Activated CD4-positive, CD25-positive, alpha-beta regulatory T cell treated with anti-CD3 and anti-CD28 coated beads, Interleukin-2, amount 50 U/mL, for 16 hours (primary cell): ENCODE measurements at regions not wholly inside any gene's neighbourhood (a gene's known extent, or its start where the extent isn't known, plus 50 kb on each side); places are given as distances from the start of the nearest gene placed in this dataset.
"Not testable (repeated sequence)": the region's sequence is repeated elsewhere in the genome, so short reads cannot be mapped to it uniquely, and the experiment has no call there.

Experiments used
- DNase-seq: peaks from one replicate; pipeline ENCODE4 v3.0.0-alpha.2; 2020; ENCODE audit warnings: low read depth, low spot score

- DNase-seq = no peak
These were observed 50.3 kb downstream of the RBFOX3 start for GRCh38 chr17:79560527-79560926.

DNA sequence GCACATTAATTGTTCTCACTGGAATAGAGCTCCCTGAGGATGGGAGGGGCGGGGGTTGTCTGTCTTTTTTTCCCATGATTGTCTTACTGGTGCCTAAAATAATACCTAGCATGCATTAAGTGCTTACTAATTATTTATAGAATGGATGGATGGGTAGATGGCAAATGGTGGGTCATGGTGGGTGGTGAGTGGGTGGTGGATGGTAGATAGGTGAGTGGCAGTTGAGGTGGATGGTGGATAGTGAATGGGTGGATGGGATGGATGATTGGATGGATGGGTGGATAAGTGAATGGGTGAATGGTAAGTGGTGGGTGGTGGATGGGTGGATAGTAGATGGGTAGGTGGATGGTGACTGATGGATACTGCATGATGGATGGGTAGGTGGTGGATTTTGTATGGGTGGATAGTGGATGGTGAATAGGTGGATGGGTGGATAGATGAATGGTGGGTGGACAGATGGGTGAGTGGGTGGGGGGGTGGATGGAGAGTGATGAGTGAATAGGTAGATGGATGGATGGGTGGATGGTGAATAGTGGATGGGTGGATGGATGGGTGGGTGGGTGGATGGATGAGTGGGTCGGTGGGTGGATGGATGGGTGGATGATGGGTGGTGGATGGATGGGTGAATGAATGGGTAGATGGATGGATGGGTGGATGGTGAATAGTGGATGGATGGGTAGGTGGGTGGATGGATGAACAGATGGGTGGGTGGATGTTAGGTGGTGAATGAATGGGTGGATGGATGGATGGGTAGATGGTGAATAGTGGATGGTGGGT lies 51.6 kb downstream of the RBFOX3 start:
- no peak for DNase-seq

DNA sequence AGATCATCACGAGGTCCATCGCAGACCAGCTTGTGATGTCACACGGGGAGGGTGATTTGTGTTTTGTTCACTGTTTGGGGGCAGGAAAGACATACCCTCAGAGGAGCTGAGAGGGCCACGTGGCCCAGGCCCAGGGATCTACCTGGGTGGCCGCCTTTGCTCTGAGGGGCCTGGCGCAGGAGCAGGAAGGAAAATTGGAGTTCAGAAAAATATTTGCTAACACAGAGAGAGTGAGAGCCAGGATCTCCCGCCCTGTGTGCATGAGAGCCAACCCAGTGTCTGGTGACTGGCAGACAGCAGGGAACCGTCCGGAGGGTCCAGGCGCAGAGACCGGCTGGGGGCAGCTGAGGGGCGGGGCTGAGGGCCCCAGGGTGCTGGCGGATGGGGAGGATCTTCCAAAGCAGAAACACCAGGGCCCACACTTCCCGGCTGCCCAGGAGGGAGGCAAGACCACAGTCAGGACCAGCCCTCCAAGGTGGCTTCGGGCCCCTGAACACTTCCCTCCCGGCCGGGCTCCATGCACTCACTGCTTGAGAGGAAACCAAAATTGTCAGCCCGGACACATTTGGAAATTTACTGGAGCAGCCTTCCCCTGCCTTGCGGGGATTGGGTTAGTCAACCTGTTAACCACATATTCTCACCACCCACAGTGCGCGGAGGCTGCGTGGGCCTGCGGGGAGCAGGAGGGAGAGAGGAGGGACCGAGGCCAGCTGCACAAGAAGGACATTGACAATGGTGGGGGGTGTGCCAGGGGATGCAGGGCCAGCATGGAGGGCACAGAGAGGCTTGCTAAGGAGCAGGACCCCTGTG lies 52.6 kb downstream of the RBFOX3 start:
- no peak for DNase-seq

- DNase-seq = no peak
These were observed 53.4 kb downstream of the RBFOX3 start for GRCh38 chr17:79557276-79558090.

- DNase-seq = no peak
These were observed 54.6 kb downstream of the RBFOX3 start for GRCh38 chr17:79556271-79556670.

GRCh38 chr17:79555543-79555942 lies 55.3 kb downstream of the RBFOX3 start:
- no peak for DNase-seq

- not testable (repeated sequence) for DNase-seq
These were observed 56.5 kb downstream of the RBFOX3 start for GRCh38 chr17:79554346-79554745.

GRCh38 chr17:79552824-79553223 lies 58.0 kb downstream of the RBFOX3 start:
- no peak for DNase-seq

- no peak for DNase-seq
These were observed 58.4 kb downstream of the RBFOX3 start for GRCh38 chr17:79552405-79552804.

DNA sequence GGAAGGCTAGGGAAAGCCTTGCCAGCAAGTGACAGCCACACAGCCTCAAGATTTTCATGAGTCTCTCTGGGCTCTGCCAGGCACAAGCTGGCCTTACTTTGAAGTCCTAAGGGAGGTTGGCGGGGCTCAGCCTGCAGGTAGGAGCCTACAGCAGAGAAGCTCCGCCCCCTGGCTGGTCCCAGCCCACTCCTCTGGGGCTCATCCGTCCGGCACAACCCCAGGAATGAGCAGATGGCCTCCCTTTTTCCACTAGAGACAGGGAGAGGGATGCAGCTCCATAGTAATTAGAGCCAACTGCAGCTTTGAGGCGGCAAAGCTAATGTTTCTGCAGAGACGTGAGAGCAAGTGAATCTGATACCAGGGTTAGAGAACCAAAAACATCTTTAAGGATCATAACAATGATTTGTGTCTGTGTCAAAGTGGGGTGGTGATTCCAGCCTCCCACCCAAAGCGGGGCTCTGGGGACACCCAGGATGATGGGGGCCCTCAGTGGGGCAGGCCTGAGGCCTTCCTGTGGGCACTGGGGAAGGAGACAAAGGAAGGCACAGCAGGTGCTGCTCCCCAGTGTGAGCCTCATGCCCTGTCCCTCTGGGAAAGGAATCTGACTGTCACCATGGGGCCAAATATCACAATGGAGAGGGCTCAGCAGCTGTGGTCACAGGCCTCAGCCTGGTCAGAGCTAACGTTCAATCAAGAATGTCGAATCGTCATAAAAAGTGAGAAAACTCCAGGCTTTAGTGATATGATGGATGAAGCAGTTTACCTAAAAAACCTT lies 61.5 kb downstream of the RBFOX3 start:
- DNase-seq = no peak

DNA sequence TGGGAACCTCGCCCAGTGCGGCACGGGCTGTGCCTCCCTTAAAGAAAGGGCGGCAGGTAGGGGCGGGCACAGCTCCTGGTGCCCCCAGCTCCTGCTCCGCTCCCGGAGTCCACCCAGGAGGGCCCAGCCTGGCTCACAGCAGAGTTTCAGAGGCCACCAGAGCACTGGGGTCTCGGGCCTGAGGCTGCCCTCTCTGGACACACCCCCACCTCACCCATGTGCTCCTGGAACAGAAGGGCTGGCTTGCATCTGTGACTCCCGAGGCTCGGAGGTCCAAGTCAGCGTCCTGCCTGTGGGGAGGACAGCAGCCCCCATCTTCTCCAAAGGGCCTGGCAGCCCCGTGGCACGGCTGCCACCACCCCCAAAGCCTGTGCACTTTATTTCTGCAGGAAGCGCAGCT lies 62.7 kb downstream of the RBFOX3 start:
- DNase-seq = no peak

GRCh38 chr17:79547586-79547985 lies 63.3 kb downstream of the RBFOX3 start:
- no peak for DNase-seq

DNA sequence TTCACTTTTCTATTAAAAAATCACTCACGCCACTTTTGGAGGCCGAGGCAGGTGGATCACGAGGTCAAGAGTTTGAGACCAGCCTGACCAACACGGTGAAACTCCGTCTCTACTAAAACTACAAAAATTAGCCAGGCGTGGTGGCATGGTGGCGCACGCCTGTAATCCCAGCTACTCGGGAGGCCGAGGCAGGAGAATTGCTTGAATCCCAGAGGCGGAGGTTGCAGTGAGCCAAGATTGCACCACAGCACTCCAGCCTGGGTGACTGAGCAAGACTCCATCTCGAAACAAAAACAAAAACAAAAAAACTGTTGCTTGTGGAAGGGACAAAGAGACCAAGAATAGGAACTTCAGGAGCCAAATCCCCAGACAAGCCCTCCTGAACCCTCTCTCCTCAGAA lies 63.7 kb downstream of the RBFOX3 start:
- not testable (repeated sequence) for DNase-seq

DNA sequence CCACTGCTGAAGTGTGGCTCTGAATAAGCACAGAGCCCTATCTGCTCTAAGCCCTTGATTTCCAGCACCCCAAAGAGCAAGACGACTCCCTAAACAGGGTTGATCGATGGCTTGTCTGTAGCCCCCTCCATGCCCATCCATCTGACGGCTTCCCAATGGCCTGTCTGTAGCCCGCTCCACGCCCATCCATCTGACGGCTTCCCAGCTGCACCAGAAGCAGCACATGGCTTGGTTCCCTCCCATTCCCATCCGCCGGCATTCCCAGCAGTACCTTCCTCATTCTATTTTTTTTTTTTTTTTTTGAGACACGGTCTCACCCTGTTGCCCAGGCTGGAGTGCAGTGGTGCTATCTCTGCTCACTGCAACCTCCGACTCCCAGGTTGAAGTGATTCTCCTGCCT lies 64.5 kb downstream of the RBFOX3 start:
- DNase-seq = no peak

DNA sequence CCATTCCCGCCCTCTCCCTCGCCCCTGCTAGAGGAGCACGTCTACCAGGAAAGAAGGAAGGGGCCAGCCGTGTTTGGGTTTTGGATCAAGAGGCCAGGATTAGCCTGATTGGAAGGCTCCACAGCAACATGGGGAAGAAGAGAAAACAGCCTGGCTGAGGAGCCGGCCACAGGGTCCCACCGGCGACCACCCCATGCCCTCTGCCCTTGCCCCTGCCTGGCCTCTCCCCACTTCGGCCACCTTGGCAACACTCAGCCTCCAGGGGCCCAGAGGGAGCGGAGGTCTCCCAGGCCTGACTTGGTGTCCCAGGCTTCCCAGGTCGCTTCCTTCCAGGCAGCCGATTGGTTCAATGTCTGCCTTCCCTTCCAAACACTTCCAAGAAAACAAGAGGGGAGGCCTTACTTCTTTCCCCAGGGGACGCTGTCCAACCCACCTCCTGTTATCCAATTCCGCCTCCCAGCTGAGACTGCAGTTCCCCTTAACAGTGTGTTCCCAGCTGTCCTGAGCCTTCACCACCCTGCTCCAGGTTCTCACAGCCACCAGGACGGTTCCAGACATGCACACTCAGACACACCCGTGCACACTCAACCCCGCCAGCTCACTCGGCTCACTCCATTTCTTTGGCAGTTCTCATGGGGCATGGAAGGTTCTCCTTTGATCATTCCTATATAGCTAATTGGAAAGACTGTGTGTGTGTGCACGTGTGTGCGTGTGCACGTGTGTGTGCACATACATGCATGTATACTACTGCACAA lies 65.4 kb downstream of the RBFOX3 start:
- DNase-seq = no peak

DNA sequence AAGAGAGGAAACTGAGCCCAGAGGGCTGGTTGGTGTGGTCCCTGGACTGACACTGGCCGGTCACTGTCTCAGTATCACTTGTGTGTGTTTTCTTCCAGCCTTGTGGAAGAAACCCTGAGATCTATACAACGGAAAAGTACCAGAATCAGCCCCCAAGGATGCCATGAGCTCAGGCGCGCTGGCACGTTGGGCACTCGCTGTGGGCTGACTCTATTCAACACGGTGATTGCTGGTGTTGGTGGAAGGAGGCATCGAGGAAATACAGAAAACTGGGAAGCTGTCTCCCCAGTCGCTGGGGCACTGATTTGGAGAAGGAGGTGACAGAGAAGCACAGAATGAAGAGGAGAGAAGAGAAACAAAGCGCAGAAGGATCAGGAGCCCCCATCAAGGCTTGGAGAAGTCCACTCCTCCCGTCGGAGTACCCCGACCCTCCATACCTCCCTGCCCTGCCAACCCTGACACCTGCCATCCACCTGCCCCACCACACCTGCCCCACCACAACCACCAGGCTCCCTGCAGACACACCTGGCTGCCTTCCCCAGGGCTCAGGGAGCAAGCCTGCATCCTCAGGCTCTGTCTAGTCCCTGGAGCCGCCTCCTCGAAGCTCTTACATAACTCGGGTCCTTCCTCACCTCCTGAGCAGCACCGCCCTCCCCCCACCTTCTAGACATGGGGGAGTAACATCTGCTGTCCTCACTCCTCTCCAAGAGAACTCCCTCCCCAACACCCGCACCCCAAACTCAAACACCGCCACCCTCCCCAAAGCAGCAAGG lies 66.5 kb downstream of the RBFOX3 start:
- no peak for DNase-seq

DNA sequence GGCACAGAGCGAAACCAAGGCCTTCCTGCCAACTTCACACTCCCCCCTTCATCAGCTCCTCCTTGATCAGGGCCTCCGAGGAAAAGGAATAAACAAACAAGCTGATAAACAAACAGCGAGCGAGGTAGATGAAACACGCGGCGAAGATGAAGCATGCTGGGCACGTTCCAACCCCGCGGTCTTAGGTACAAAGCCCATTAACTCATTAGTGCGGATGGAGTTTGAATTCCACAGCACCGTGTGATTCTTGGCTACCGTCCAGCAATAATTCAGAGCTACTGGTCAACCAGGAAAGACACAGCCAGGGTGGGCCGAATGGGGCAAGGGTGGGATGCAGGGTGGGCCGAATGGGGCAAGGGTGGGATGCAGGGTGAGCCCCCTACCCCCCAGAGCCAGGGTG lies 67.3 kb downstream of the RBFOX3 start:
- DNase-seq = no peak

GRCh38 chr17:79542718-79543117 lies 68.1 kb downstream of the RBFOX3 start:
- no peak for DNase-seq

DNA sequence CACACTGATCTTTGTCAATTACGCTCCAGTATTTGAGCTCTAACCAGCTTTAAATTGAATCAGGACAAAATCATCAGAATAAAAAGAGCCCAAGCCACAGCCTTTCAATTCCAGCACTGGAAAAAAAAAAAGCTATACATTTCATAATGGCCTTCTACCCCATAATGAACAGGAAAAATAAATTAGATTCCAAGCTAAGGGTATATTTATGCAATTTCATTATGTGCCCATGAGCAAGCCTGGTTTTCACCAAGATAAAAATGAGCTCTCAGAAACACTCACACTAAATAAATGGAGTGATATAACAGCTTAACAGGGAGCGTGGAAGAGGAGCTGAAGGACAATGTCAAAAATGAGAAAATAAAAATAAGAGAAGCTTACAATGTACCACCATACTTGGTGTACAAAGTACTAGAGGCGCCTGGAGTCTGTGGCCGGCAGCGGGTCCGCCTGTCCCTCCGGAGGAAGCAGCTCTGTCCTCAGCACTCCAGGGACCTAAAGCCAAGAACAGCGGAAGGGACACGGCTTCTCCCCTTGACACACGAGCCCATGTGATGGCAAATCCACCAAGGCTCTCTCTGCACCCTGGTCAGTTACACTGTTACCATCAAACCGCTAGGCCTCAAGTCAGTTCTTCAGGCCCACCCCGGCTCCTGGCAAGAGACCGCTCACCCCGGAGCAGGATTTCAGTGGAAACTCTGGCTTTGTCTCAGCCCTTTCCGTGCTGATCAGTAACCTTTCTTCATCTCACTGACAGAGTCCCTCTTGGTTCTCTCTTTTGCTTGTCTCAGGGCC lies 69.6 kb downstream of the RBFOX3 start:
- no peak for DNase-seq
